Erythroblast (primary cell): ENCODE measurements at regions not wholly inside any gene's neighbourhood (a gene's known extent, or its start where the extent isn't known, plus 50 kb on each side); places are given as distances from the start of the nearest gene placed in this dataset.

Experiments
- GATA1 ChIP-seq: IDR thresholded peaks from 2 replicates; pipeline ENCODE4 v1.6.1; 2011; ENCODE audit warnings: low read depth, mild to moderate bottlenecking, control low read depth, low read length, moderate library complexity
- POLR2A ChIP-seq: IDR thresholded peaks from 2 replicates; pipeline ENCODE4 v1.6.1; 2011; ENCODE audit warnings: mild to moderate bottlenecking, low read length

DNA sequence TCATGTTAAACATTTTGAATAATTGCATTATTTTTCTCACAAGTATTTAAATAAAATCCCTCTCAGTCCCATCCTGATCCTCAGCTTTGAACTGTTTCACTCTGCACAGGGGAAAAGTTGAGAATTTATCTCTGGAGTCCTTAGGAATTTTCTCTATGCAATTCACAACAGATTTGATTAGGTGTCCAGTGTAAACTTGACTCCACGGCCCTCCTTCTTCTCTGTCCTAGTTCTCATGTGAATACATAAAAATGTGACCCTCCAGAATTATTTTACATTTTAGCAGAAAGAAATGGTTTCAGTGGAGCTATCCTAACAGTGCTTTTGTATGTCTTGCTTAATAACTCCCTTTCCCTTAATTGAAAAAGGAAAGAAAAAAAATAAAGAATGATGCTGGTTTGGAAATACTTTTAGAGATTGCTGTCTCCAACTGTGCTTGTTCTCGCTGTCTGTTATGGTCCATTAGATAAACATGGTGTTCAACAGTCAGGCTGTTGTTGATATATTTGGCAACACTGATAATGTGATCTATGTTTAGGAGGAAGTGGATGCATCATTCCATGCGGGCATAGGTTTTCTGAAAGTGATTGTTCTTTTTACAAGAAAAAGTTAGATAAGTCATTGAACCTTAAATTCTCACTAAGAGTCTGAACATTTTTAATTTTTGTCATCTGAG is 599.4 kb upstream of the CITED2 start:
- no peak for TF ChIP-seq POLR2A
- no peak for TF ChIP-seq GATA1
